HepG2 (cell line): ENCODE measurements at regions not wholly inside any gene's neighbourhood (a gene's known extent, or its start where the extent isn't known, plus 50 kb on each side); places are given as distances from the start of the nearest gene placed in this dataset.

Source experiments
- CCDC6 ChIP-seq: sonication (generic); formaldehyde crosslinking; IDR thresholded peaks from 2 replicates; pipeline ENCODE4 v1.8.1; 2022; ENCODE audit warnings: mild to moderate bottlenecking, missing genetic modification reagents, moderate library complexity
- CREB1 ChIP-seq, 2 experiments: fragments of 450-650 bp in 1 of 2; IDR thresholded peaks; 2 replicates each; pipeline ENCODE4 v1.6.1; 2016 to 2017; ENCODE audit warnings: control low read depth in 1 of 2, mild to moderate bottlenecking in 1 of 2, missing compliant biosample characterization in 1 of 2, missing genetic modification characterization in 1 of 2
- DNMT3B ChIP-seq: conservative IDR thresholded peaks from 2 replicates; pipeline ENCODE4 v1.6.1; 2016; ENCODE audit warnings: missing biosample characterization, control low read depth
- GABPA ChIP-seq, 2 experiments: IDR thresholded peaks; 2 replicates each; pipeline ENCODE4 v1.6.1; 2011 to 2016; ENCODE audit warnings: low read depth in 2 of 2, low read length in 1 of 2, missing biosample characterization in 1 of 2, missing genetic modification characterization in 1 of 2
- NFE2L1 ChIP-seq: sonication (generic); formaldehyde crosslinking; IDR thresholded peaks from 2 replicates; pipeline ENCODE4 v1.4.0; 2020; ENCODE audit warnings: missing genetic modification reagents, mild to moderate bottlenecking, borderline replicate concordance
- NR2F6 ChIP-seq, 2 experiments: IDR thresholded peaks; 2 replicates each; pipeline ENCODE4 v1.6.1; 2016; ENCODE audit warnings: antibody characterized with exemption in 1 of 2, mild to moderate bottlenecking in 1 of 2
- SMYD3 ChIP-seq: sonication (generic); formaldehyde crosslinking; IDR thresholded peaks from 2 replicates; pipeline ENCODE4 v1.8.1; 2023; ENCODE audit warnings: mild to moderate bottlenecking, missing genetic modification reagents
- SYNCRIP ChIP-seq: fragments of 200-400 bp; formaldehyde crosslinking; IDR thresholded peaks from 2 replicates; pipeline ENCODE4 v1.6.1; 2018; ENCODE audit warnings: mild to moderate bottlenecking, low read depth, low read length; ENCODE audit not compliant: insufficient read depth
- TBL1XR1 ChIP-seq: fragments of 150-350 bp; IDR thresholded peaks from 2 replicates; pipeline ENCODE4 v1.6.1; 2014; ENCODE audit warnings: borderline replicate concordance, low read length; ENCODE audit not compliant: partially characterized antibody
- TEAD3 ChIP-seq: optimal IDR thresholded peaks from 2 replicates; pipeline ENCODE3; 2016; ENCODE audit warnings: borderline replicate concordance
- ZMYM3 ChIP-seq: sonication (generic); formaldehyde crosslinking; IDR thresholded peaks from 2 replicates; pipeline ENCODE4 v1.5.1; 2020; ENCODE audit warnings: mild to moderate bottlenecking, missing genetic modification reagents
- ZNF747 ChIP-seq: sonication (generic); formaldehyde crosslinking; IDR thresholded peaks from 2 replicates; pipeline ENCODE4 v1.8.1; 2023; ENCODE audit warnings: missing genetic modification reagents, mild to moderate bottlenecking, borderline replicate concordance
- ZSCAN20 ChIP-seq: sonication (generic); formaldehyde crosslinking; IDR thresholded peaks from 2 replicates; pipeline ENCODE4 v1.4.0; 2020; ENCODE audit warnings: missing genetic modification reagents, mild to moderate bottlenecking, borderline replicate concordance
- TF ChIP-seq, protein P1 (sequence below): sonication (generic); formaldehyde crosslinking; IDR thresholded peaks from 2 replicates; pipeline ENCODE4 v1.8.1; 2023; ENCODE audit warnings: mild to moderate bottlenecking, missing genetic modification reagents
- TF ChIP-seq, protein P2 (sequence below): sonication (generic); formaldehyde crosslinking; IDR thresholded peaks from 2 replicates; pipeline ENCODE4 v1.5.1; 2020; ENCODE audit warnings: missing genetic modification reagents, mild to moderate bottlenecking, borderline replicate concordance
- TF ChIP-seq, protein P3 (sequence below): IDR thresholded peaks from 2 replicates; pipeline ENCODE4 v1.4.0; 2020; ENCODE audit warnings: mild to moderate bottlenecking, missing genetic modification reagents
- TF ChIP-seq, protein P4 (sequence below): sonication (generic); formaldehyde crosslinking; IDR thresholded peaks from 2 replicates; pipeline ENCODE4 v1.5.1; 2020; ENCODE audit warnings: mild to moderate bottlenecking, missing genetic modification reagents

DNA sequence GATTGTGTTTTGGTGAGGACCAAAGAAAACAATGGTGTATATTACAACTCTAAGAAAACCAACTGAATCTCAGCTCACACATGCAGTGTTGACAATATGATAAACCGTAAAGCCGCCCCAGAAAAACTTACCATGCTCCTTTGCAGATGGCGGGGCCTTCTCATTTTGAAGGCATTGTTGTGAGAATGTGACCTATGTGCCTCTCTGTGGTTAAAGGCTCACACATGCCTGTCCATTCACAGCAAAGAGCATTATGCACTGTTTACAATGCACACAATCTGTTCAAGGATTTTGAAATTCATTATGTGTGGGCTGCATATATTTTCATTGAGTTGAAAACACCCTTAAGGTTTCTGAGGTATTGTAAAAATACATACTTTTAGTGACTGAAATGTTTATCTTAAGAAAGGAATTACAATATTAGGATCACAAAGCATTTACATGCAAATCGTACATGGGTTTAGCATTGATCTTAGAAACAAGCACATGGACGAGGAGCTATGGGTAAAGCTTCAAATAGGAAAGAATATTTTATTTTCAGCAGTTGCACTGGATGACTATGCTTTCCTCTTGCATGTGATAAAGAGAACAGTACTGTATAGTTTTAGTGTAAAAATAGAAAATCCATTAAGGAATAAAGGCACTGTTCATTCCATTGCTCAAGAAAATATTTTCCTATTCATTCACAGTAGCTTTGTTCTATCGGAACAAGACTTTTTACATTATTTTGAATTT is 334.3 kb downstream of the ARL4A start (continued):
- TF ChIP-seq, protein P1, sequence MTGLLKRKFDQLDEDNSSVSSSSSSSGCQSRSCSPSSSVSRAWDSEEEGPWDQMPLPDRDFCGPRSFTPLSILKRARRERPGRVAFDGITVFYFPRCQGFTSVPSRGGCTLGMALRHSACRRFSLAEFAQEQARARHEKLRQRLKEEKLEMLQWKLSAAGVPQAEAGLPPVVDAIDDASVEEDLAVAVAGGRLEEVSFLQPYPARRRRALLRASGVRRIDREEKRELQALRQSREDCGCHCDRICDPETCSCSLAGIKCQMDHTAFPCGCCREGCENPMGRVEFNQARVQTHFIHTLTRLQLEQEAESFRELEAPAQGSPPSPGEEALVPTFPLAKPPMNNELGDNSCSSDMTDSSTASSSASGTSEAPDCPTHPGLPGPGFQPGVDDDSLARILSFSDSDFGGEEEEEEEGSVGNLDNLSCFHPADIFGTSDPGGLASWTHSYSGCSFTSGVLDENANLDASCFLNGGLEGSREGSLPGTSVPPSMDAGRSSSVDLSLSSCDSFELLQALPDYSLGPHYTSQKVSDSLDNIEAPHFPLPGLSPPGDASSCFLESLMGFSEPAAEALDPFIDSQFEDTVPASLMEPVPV (CRISPR knock-in tag) = no peak
- TF ChIP-seq GABPA (IDR thresholded peaks at IDR 0.05; ENCODE audit: low read depth, low read length) (no peak), GABPA (CRISPR knock-in tag; IDR thresholded peaks at IDR 0.05; ENCODE audit: low read depth) (no peak), TBL1XR1 (no peak), CREB1 (IDR thresholded peaks at IDR 0.05) (no peak), CREB1 (CRISPR knock-in tag; IDR thresholded peaks at IDR 0.05) (0 out of 2 replicates have a peak, but pooled peaks have one; percentile 32), SMYD3 (CRISPR knock-in tag) (no peak), SYNCRIP (no peak), TEAD3 (no peak), ZMYM3 (CRISPR knock-in tag) (no peak), CCDC6 (no peak), NFE2L1 (CRISPR knock-in tag) (no peak), ZSCAN20 (CRISPR knock-in tag) (no peak), ZNF747 (no peak), DNMT3B (CRISPR knock-in tag) (no peak), NR2F6 (IDR thresholded peaks at IDR 0.05) (peak; percentile 55; the same call in 1 of the 2 replicates), NR2F6 (CRISPR knock-in tag; IDR thresholded peaks at IDR 0.05) (no peak; the same call in 1 of the 2 replicates)
- TF ChIP-seq, protein P2, sequence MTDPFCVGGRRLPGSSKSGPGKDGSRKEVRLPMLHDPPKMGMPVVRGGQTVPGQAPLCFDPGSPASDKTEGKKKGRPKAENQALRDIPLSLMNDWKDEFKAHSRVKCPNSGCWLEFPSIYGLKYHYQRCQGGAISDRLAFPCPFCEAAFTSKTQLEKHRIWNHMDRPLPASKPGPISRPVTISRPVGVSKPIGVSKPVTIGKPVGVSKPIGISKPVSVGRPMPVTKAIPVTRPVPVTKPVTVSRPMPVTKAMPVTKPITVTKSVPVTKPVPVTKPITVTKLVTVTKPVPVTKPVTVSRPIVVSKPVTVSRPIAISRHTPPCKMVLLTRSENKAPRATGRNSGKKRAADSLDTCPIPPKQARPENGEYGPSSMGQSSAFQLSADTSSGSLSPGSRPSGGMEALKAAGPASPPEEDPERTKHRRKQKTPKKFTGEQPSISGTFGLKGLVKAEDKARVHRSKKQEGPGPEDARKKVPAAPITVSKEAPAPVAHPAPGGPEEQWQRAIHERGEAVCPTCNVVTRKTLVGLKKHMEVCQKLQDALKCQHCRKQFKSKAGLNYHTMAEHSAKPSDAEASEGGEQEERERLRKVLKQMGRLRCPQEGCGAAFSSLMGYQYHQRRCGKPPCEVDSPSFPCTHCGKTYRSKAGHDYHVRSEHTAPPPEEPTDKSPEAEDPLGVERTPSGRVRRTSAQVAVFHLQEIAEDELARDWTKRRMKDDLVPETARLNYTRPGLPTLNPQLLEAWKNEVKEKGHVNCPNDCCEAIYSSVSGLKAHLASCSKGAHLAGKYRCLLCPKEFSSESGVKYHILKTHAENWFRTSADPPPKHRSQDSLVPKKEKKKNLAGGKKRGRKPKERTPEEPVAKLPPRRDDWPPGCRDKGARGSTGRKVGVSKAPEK (CRISPR knock-in tag) = no peak
- TF ChIP-seq, protein P3, sequence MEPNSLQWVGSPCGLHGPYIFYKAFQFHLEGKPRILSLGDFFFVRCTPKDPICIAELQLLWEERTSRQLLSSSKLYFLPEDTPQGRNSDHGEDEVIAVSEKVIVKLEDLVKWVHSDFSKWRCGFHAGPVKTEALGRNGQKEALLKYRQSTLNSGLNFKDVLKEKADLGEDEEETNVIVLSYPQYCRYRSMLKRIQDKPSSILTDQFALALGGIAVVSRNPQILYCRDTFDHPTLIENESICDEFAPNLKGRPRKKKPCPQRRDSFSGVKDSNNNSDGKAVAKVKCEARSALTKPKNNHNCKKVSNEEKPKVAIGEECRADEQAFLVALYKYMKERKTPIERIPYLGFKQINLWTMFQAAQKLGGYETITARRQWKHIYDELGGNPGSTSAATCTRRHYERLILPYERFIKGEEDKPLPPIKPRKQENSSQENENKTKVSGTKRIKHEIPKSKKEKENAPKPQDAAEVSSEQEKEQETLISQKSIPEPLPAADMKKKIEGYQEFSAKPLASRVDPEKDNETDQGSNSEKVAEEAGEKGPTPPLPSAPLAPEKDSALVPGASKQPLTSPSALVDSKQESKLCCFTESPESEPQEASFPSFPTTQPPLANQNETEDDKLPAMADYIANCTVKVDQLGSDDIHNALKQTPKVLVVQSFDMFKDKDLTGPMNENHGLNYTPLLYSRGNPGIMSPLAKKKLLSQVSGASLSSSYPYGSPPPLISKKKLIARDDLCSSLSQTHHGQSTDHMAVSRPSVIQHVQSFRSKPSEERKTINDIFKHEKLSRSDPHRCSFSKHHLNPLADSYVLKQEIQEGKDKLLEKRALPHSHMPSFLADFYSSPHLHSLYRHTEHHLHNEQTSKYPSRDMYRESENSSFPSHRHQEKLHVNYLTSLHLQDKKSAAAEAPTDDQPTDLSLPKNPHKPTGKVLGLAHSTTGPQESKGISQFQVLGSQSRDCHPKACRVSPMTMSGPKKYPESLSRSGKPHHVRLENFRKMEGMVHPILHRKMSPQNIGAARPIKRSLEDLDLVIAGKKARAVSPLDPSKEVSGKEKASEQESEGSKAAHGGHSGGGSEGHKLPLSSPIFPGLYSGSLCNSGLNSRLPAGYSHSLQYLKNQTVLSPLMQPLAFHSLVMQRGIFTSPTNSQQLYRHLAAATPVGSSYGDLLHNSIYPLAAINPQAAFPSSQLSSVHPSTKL (CRISPR knock-in tag) = peak; percentile 67; the same call in 1 of the 2 replicates
- TF ChIP-seq, protein P4, sequence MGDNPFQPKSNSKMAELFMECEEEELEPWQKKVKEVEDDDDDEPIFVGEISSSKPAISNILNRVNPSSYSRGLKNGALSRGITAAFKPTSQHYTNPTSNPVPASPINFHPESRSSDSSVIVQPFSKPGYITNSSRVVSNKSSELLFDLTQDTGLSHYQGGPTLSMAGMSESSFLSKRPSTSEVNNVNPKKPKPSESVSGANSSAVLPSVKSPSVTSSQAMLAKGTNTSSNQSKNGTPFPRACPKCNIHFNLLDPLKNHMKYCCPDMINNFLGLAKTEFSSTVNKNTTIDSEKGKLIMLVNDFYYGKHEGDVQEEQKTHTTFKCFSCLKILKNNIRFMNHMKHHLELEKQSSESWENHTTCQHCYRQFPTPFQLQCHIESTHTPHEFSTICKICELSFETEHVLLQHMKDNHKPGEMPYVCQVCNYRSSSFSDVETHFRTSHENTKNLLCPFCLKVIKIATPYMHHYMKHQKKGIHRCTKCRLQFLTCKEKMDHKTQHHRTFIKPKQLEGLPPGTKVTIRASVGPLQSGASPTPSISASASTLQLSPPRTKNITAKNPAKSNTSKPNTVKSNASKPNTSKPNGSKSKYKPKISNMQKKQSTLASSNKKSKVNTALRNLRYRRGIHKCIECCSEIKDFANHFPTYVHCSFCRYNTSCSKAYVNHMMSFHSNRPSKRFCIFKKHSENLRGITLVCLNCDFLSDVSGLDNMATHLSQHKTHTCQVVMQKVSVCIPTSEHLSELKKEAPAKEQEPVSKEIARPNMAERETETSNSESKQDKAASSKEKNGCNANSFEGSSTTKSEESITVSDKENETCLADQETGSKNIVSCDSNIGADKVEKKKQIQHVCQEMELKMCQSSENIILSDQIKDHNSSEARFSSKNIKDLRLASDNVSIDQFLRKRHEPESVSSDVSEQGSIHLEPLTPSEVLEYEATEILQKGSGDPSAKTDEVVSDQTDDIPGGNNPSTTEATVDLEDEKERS (CRISPR knock-in tag) = no peak
